NCI-H82 (cell line): ENCODE measurements at regions not wholly inside any gene's neighbourhood (a gene's known extent, or its start where the extent isn't known, plus 50 kb on each side); places are given as distances from the start of the nearest gene placed in this dataset.

ENCODE experiments used
- DNase-seq: peaks from one replicate; lab custom pipeline; 2025; lab: John Stamatoyannopoulos, UW

- DNase-seq = no peak
Measured at GRCh38 chr10:27599546-27599945, 95.4 kb downstream of the RAB18 start.

- peak; percentile 43 for DNase-seq
Measured at GRCh38 chr10:27600930-27601329, 96.8 kb downstream of the RAB18 start.

GRCh38 chr10:27601503-27601902 is 97.4 kb downstream of the RAB18 start:
- no peak for DNase-seq

GRCh38 chr10:27601946-27602538 is 97.9 kb downstream of the RAB18 start:
- DNase-seq = no peak

GRCh38 chr10:27603104-27603503 is 99.0 kb downstream of the RAB18 start:
- DNase-seq = no peak

GRCh38 chr10:27605318-27605717 is 101.2 kb downstream of the RAB18 start:
- no peak for DNase-seq

GRCh38 chr10:27607591-27607990 is 103.5 kb downstream of the RAB18 start:
- no peak for DNase-seq

- no peak for DNase-seq
Measured at GRCh38 chr10:27611236-27611635, 107.1 kb downstream of the RAB18 start.

- DNase-seq = no peak
Measured at GRCh38 chr10:27611744-27612550, 107.8 kb downstream of the RAB18 start.

GRCh38 chr10:27612551-27613035 is 108.5 kb downstream of the RAB18 start:
- DNase-seq = no peak

GRCh38 chr10:27614776-27615175 is 110.7 kb downstream of the RAB18 start:
- no peak for DNase-seq

- DNase-seq = no peak
Measured at GRCh38 chr10:27618036-27618615, 114.0 kb downstream of the RAB18 start.

- DNase-seq = no peak
Measured at GRCh38 chr10:27618906-27619305, 114.8 kb downstream of the RAB18 start.

GRCh38 chr10:27619329-27619728 is 115.2 kb downstream of the RAB18 start:
- DNase-seq = no peak

- no peak for DNase-seq
Measured at GRCh38 chr10:27620430-27621397, 116.6 kb downstream of the RAB18 start.

- no peak for DNase-seq
Measured at GRCh38 chr10:27621461-27621860, 117.4 kb downstream of the RAB18 start.

GRCh38 chr10:27622596-27622995 is 118.5 kb downstream of the RAB18 start:
- no peak for DNase-seq
